ENCODE measurements at regions not wholly inside any gene's neighbourhood (a gene's known extent, or its start where the extent isn't known, plus 50 kb on each side); places are given as distances from the start of the nearest gene placed in this dataset.

- no peaks in the 10 kb centered on the region for H3K36me3 ChIP-seq (ENCODE audit: control insufficient read depth in 2 of 4, insufficient read depth in 4 of 4, low read length in 3 of 4)
- no peak overlapping the region for H3K4me3 ChIP-seq (ENCODE audit: extremely low read depth in 1 of 4, insufficient read depth in 2 of 4, low read depth in 3 of 4, low read length in 4 of 4)
- H3K27me3 ChIP-seq (replicated peaks in 1 of 4; ENCODE audit: control insufficient read depth in 3 of 4, extremely low read depth in 1 of 4, insufficient read depth in 3 of 4, low read length in 3 of 4), result no peaks in the 10 kb centered on the region
- no peak overlapping the region; a peak in 1 of 7 replicates for H3K9ac ChIP-seq (replicated peaks in 1 of 4; ENCODE audit: extremely low read depth in 1 of 4, low read depth in 3 of 4, low read length in 3 of 4)
- H2BK120ac ChIP-seq (replicated peaks; ENCODE audit: low read depth, low read length), result no peak overlapping the region
- H3K27ac ChIP-seq (ENCODE audit: low read depth, low read length), result no peak overlapping the region
- H3K79me1 ChIP-seq (ENCODE audit: low read depth, low read length), result no peaks in the 10 kb centered on the region
- no peaks in the 10 kb centered on the region for H3K4me1 ChIP-seq (replicated peaks in 1 of 4; ENCODE audit: control insufficient read depth in 3 of 4, insufficient read depth in 4 of 4, low read length in 3 of 4)
- no peak overlapping the region for H2BK12ac ChIP-seq (ENCODE audit: low read depth, low read length)
- H4K91ac ChIP-seq (replicated peaks; ENCODE audit: insufficient read length, low read length), result no peak overlapping the region
- H3K18ac ChIP-seq (ENCODE audit: extremely low read depth, low read length), result no peak overlapping the region
- H2BK15ac ChIP-seq (ENCODE audit: low read length), result no peak overlapping the region
- H4K5ac ChIP-seq (ENCODE audit: insufficient read length, low read depth, low read length), result no peak overlapping the region
- no peak overlapping the region for H3K14ac ChIP-seq (ENCODE audit: insufficient read length)
- ChIA-PET CTCF (ENCODE audit: partially characterized antibody) (interaction anchor here (0.8 to 3.8 kb wide), 6 partner anchors 10 to 48 kb away, joined by 3 to 15 read pairs (median 6); no protein-coding TSS in a partner anchor), POLR2A (ENCODE audit: partially characterized antibody) (interaction anchor here (0.6 kb wide), 1 partner anchor 101 kb away, joined by 3 read pairs; no protein-coding TSS in a partner anchor)
- H2AFZ ChIP-seq (ENCODE audit: low read length), result no peak overlapping the region
- no peaks in the 10 kb centered on the region; the same call in 1 of the 2 replicates for H3K23me2 ChIP-seq (ENCODE audit: low read depth, low read length)
- H4K20me1 ChIP-seq (replicated peaks in 1 of 2; ENCODE audit: control insufficient read depth in 1 of 2, insufficient read depth in 2 of 2, low read length in 2 of 2), result no peaks in the 10 kb centered on the region
- H3K23ac ChIP-seq (ENCODE audit: insufficient read length), result no peak overlapping the region
- DNase-seq (ENCODE audit: low read depth in 1 of 2, low spot score in 2 of 2) (no peak), FAIRE-seq (no peak)
- H2AK5ac ChIP-seq (ENCODE audit: low read depth, low read length), result no peak overlapping the region
- no peak overlapping the region for H2BK20ac ChIP-seq (ENCODE audit: low read length)
- no peak overlapping the region for H3K4me2 ChIP-seq (ENCODE audit: insufficient read depth in 1 of 2, low read depth in 2 of 2, low read length in 2 of 2)
- no peak overlapping the region for H3K56ac ChIP-seq (replicated peaks; ENCODE audit: insufficient read length, low read depth, low read length)
- WGBS, 2 experiments (ENCODE audit: extremely low coverage in 1 of 2, insufficient coverage in 1 of 2, insufficient read length in 1 of 2, insufficient replicate concordance in 2 of 2, low coverage in 1 of 2, low lambda C conversion rate in 2 of 2, missing lambda C conversion rate in 1 of 2), result 90% methylated on average over 14 of the region's 14 CpGs; no CpG with 5 or more reads in 1 of the 2 experiments
- H3K9me3 ChIP-seq (ENCODE audit: insufficient read depth in 2 of 2, low read depth in 1 of 2, low read length in 1 of 2), result no peaks in the 10 kb centered on the region
- H3K4ac ChIP-seq (replicated peaks; ENCODE audit: insufficient read length, low read depth, low read length), result no peak overlapping the region
- H3K79me2 ChIP-seq (ENCODE audit: control insufficient read depth in 1 of 2, insufficient read depth in 2 of 2, low read length in 2 of 2), result no peaks in the 10 kb centered on the region
- no peak overlapping the region for H2BK5ac ChIP-seq (ENCODE audit: low read depth, low read length)
- H4K8ac ChIP-seq (ENCODE audit: extremely low read depth, insufficient read depth, low read length), result no peak overlapping the region
- no peak for TF ChIP-seq ASH2L (IDR thresholded peaks at IDR 0.05; ENCODE audit: low read length)
- TF ChIP-seq, protein P1, sequence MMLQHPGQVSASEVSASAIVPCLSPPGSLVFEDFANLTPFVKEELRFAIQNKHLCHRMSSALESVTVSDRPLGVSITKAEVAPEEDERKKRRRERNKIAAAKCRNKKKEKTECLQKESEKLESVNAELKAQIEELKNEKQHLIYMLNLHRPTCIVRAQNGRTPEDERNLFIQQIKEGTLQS (IDR thresholded peaks at IDR 0.05; ENCODE audit: insufficient read depth, low read depth, low read length), result no peak
- TF ChIP-seq HDAC2 (IDR thresholded peaks at IDR 0.05; ENCODE audit: borderline replicate concordance in 1 of 2, low read depth in 2 of 2, low read length in 2 of 2), result no peak
- no peak for TF ChIP-seq TBP (IDR thresholded peaks at IDR 0.05; ENCODE audit: low read depth, low read length)
- TF ChIP-seq EZH2 (IDR thresholded peaks at IDR 0.05; ENCODE audit: low read depth, low read length, severe bottlenecking), result no peak
- no peak for TF ChIP-seq TEAD4 (IDR thresholded peaks at IDR 0.05; ENCODE audit: low read depth, low read length)
- no peak for TF ChIP-seq POU5F1 (IDR thresholded peaks at IDR 0.05; ENCODE audit: low read depth, low read length)
- no peak for TF ChIP-seq RAD21 (IDR thresholded peaks at IDR 0.05 in 1 of 2, conservative IDR thresholded peaks at IDR 0.05 in 1 of 2; ENCODE audit: low read depth in 2 of 2, low read length in 2 of 2)
- no peak for TF ChIP-seq TAF7 (optimal IDR thresholded peaks at IDR 0.05; ENCODE audit: borderline replicate concordance, low read depth, low read length)
- TF ChIP-seq RXRA (IDR thresholded peaks at IDR 0.05; ENCODE audit: insufficient read depth, low read depth, low read length), result no peak
Measured at GRCh38 chr17:74041869-74042640, 161.4 kb upstream of the RPL38 start.
